ENCODE measurements at regions not wholly inside any gene's neighbourhood (a gene's known extent, or its start where the extent isn't known, plus 50 kb on each side); places are given as distances from the start of the nearest gene placed in this dataset.
"Not testable (repeated sequence)": the region's sequence is repeated elsewhere in the genome, so short reads cannot be mapped to it uniquely, and the experiment has no call there.

DNA sequence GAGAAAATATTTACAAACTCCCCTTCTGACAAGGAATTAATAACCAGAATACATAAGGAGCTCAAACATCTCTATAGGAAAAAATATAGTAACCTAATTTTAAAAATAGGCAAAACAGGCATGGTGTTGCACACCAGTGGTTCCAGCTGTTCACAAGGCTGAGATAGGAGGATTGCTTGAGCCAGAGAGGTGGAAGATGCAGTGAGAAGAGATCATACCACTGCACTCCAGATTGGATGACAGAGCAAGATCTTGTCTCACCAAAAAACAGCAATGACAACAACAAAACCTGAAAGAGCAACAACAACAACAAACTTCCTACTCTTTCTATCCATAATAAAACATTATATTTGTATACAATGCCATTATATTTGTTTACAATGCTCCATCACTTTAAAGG, 304.4 kb upstream of the CNTNAP2 start:
- no peak for DNase-seq (ENCODE audit: extremely low read depth, low read depth)
- no peak overlapping the region for H3K4me3 ChIP-seq (replicated peaks; ENCODE audit: low read depth, low read length)
- TF ChIP-seq, protein P1, sequence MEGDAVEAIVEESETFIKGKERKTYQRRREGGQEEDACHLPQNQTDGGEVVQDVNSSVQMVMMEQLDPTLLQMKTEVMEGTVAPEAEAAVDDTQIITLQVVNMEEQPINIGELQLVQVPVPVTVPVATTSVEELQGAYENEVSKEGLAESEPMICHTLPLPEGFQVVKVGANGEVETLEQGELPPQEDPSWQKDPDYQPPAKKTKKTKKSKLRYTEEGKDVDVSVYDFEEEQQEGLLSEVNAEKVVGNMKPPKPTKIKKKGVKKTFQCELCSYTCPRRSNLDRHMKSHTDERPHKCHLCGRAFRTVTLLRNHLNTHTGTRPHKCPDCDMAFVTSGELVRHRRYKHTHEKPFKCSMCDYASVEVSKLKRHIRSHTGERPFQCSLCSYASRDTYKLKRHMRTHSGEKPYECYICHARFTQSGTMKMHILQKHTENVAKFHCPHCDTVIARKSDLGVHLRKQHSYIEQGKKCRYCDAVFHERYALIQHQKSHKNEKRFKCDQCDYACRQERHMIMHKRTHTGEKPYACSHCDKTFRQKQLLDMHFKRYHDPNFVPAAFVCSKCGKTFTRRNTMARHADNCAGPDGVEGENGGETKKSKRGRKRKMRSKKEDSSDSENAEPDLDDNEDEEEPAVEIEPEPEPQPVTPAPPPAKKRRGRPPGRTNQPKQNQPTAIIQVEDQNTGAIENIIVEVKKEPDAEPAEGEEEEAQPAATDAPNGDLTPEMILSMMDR (IDR thresholded peaks at IDR 0.05; ENCODE audit: low read depth, low read length, missing control alignments): no peak

DNA sequence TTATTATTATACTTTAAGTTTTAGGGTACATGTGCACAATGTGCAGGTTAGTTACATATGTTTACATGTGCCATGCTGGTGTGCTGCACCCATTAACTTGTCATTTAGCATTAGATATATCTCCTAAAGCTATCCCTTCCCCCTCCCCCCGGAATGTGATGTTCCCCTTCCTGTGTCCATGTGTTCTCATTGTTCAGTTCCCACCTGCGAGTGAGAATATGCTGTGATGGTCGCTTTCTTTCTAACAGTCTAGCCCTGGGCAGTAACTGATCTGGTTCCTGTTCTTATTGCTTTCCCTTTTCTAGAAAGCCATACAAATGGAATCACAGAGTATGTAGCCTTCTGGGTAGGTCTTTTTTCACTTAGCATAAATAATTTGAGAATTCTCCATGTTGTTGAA, 311.1 kb upstream of the CNTNAP2 start:
- not testable (repeated sequence) for DNase-seq (ENCODE audit: extremely low read depth, low read depth); H3K4me3 ChIP-seq (replicated peaks; ENCODE audit: low read depth, low read length)

DNA sequence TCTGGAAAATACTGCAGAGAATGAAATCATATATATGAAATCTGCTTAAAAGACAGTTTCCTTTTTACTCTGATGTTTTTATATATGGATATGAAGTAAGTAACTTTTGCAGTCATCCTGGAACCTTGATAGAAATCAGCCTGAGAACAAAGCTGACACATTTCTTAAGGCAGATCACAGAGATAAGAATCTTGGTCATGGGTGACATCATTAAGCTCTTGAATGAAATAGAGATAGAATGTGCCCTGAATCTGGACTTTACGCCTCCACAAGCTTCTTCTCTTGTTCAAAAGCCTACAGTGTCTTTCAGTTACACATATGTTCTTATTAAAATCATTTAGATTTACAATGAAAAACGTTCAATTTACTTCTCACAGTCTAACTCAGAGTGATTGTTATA, 319.1 kb upstream of the CNTNAP2 start:
- no peak for DNase-seq (ENCODE audit: extremely low read depth, low read depth)
- H3K4me3 ChIP-seq (replicated peaks; ENCODE audit: low read depth, low read length): no peak overlapping the region
- TF ChIP-seq, protein P1 (IDR thresholded peaks at IDR 0.05; ENCODE audit: low read depth, low read length, missing control alignments): no peak

DNA sequence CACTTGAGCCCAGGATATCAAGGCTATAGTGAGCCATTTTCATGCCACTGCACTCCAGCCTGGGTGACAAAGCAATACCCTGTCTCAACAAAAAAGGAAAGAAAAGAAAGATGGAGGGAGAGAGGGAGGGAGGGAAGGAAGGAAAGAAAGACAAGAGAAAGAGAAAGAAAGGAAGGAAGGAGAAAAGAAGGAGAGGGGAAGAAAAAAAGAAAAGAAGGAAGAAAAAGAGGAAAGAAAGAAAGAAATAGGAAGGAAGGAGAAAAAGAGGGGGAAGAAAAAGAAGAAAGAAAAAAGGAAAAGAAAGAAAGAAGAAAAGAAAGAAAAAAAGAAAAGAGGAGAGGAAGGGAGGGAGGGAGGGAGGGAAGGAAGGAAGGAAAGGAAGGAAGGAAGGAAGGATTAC, 321.5 kb upstream of the CNTNAP2 start:
- no peak overlapping the region for H3K4me3 ChIP-seq (replicated peaks; ENCODE audit: low read depth, low read length)
- no peak for DNase-seq (ENCODE audit: extremely low read depth, low read depth)
- TF ChIP-seq, protein P1 (IDR thresholded peaks at IDR 0.05; ENCODE audit: low read depth, low read length, missing control alignments): no peak

DNA sequence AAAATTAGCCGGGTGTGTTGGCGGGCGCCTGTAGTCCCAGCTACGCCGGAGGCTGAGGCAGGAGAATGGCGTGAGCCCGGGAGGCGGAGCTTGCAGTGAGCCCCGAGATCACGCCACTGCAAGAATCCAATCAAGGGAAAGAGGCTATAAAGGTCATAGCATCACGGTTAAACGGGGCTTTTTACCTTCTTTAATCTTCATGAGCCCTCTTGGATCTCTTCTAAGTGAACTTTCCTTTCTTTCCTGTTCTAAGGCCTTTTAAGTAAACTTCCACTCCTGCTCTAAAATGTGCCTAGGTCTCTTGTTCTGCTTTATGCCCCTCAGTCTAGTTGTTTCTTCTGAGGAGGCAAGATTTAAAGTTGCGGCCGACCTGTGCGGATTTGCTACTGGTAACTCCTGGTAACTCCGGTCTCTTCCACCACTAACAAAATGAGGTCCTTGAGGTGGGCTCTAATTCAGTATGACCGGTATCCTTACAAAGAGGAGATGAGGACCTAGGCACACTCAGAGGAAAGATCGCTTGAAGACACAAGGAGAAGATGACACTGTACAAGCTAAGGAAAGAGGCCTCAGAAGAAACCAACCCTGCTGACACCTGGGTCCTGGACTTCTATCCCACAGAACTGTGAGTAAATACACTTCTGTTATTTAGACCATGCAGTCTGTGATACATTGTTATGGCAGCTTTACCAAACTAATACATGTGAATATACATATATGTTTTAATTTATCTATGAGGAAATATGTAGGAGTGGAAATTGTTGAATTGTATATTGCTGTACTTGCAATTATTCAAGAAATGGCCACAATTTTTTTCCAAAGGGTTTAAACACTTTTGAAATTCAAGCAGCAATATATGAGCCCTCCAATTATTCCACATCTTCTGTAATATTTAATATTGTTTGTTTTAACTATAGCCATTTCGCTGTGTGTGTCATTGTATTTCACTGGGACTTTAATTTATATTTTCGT, 331.5 kb upstream of the CNTNAP2 start:
- no peak for DNase-seq (ENCODE audit: extremely low read depth, low read depth)
- no peak overlapping the region for H3K4me3 ChIP-seq (replicated peaks; ENCODE audit: low read depth, low read length)
- TF ChIP-seq, protein P1 (IDR thresholded peaks at IDR 0.05; ENCODE audit: low read depth, low read length, missing control alignments): no peak

DNA sequence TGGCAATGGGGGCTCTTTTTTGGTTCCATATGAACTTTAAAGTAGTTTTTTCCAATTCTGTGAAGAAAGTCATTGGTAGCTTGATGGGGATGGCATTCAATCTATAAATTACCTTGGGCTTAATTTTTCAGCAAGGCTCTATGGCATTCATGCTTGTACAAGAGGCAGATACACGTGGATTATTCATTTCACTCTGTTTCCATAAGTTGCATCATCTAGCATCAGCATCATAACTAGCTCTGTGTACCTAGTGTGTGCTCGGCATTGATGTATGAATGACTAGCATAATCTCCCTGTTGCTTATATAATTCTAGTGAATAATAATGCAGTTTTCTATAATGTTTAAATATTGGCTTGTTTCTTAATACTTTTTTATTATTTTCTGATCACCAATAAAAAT, 335.2 kb upstream of the CNTNAP2 start:
- not testable (repeated sequence) for DNase-seq (ENCODE audit: extremely low read depth, low read depth); H3K4me3 ChIP-seq (replicated peaks; ENCODE audit: low read depth, low read length)

DNA sequence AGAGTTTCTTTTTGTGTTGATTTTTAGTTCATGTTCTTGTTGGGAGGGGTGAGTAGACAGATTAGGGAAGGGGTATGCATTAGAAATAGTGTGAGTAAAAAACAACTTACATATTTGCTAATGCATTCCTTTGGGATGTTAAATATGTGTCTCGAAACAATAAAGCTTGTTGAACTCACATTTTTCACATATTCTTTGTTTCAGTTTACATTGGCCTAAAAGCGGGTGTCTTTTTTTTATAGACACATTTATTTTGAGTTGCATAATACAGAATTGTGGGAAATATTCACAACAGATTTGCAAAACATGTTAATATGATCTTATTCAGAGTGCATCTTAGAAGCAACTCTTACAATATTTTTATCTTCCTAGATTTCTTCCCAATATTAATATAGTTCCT, 337.5 kb upstream of the CNTNAP2 start:
- no peak for DNase-seq (ENCODE audit: extremely low read depth, low read depth)
- H3K4me3 ChIP-seq (replicated peaks; ENCODE audit: low read depth, low read length): no peak overlapping the region
- TF ChIP-seq, protein P1 (IDR thresholded peaks at IDR 0.05; ENCODE audit: low read depth, low read length, missing control alignments): no peak

DNA sequence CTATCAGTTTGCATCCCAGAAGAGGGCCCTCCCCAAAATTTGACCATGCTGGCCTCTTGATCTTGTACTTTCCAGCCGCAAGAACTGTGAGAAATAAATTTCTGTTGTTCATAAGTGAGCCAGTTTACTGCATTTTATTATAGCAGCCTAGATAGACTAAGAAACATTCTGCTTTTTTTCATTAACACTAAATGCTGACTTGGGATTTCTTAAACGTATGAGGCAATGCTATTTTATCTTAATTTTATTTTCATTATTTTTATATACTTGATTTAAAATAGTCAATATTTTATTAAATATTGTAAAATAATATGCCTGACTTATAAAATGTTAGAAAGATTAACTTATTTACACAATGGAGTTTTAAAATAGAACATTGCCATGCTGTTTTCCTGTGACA, 341.8 kb upstream of the CNTNAP2 start:
- DNase-seq (ENCODE audit: extremely low read depth, low read depth): no peak
- H3K4me3 ChIP-seq (replicated peaks; ENCODE audit: low read depth, low read length): no peak overlapping the region
- TF ChIP-seq, protein P1 (IDR thresholded peaks at IDR 0.05; ENCODE audit: low read depth, low read length, missing control alignments): no peak

All from HFF-Myc (cell line).